ENCODE measurements at regions not wholly inside any gene's neighbourhood (a gene's known extent, or its start where the extent isn't known, plus 50 kb on each side); places are given as distances from the start of the nearest gene placed in this dataset.
A peak's percentile ranks its signal among the peaks of the same experiment; 100 is the strongest.

GRCh38 chrX:40943093-40943641 lies 142.1 kb upstream of the USP9X start:
- no peak overlapping the region for H2AFZ ChIP-seq (ENCODE audit: low read length)
- no peak for TF ChIP-seq CTCF (IDR thresholded peaks at IDR 0.05; ENCODE audit: extremely low read depth, low read depth, low read length)
- H3K27ac ChIP-seq (ENCODE audit: low read depth, low read length) = no peak overlapping the region
- no peak overlapping the region for H3K4me3 ChIP-seq (ENCODE audit: insufficient read depth, low read length)
- no peaks in the 10 kb centered on the region for H3K9me3 ChIP-seq (ENCODE audit: low read depth, low read length)
- H3K4me1 ChIP-seq (ENCODE audit: insufficient read depth, low read length) = peaks cover 21% of the 10 kb centered on the region
- H3K36me3 ChIP-seq (ENCODE audit: insufficient read depth, low read length) = no peaks in the 10 kb centered on the region
- H3K4me2 ChIP-seq (ENCODE audit: insufficient read depth, low read length) = no peak overlapping the region
- no peaks in the 10 kb centered on the region for H4K20me1 ChIP-seq (ENCODE audit: insufficient read depth, low read length)
- no peak for DNase-seq (ENCODE audit: insufficient read length, low spot score, missing footprints)
- H3K79me2 ChIP-seq (ENCODE audit: insufficient read depth, low read length) = no peaks in the 10 kb centered on the region
- peaks cover 8% of the 10 kb centered on the region for H3K27me3 ChIP-seq (ENCODE audit: insufficient read depth, low read length)

GRCh38 chrX:40945361-40945713 lies 139.9 kb upstream of the USP9X start:
- H3K9me3 ChIP-seq (ENCODE audit: low read depth, low read length) = no peaks in the 10 kb centered on the region
- H3K4me3 ChIP-seq (ENCODE audit: insufficient read depth, low read length) = no peak overlapping the region
- peaks cover 18% of the 10 kb centered on the region for H3K4me1 ChIP-seq (ENCODE audit: insufficient read depth, low read length)
- DNase-seq (ENCODE audit: insufficient read length, low spot score, missing footprints) = peak; percentile 80
- peaks cover 8% of the 10 kb centered on the region for H3K27me3 ChIP-seq (ENCODE audit: insufficient read depth, low read length)
- H3K36me3 ChIP-seq (ENCODE audit: insufficient read depth, low read length) = no peaks in the 10 kb centered on the region
- no peaks in the 10 kb centered on the region for H3K79me2 ChIP-seq (ENCODE audit: insufficient read depth, low read length)
- no peak for TF ChIP-seq CTCF (IDR thresholded peaks at IDR 0.05; ENCODE audit: extremely low read depth, low read depth, low read length)
- no peaks in the 10 kb centered on the region for H4K20me1 ChIP-seq (ENCODE audit: insufficient read depth, low read length)
- H3K27ac ChIP-seq (ENCODE audit: low read depth, low read length) = peak overlapping the region; percentile 58
- H2AFZ ChIP-seq (ENCODE audit: low read length) = no peak overlapping the region
- H3K4me2 ChIP-seq (ENCODE audit: insufficient read depth, low read length) = peak overlapping the region; percentile 40

- Histone ChIP-seq H3K27me3 (ENCODE audit: insufficient read depth, low read length) (peaks cover 9% of the 10 kb centered on the region), H2AFZ (ENCODE audit: low read length) (peak overlapping the region; percentile 19), H3K36me3 (ENCODE audit: insufficient read depth, low read length) (no peaks in the 10 kb centered on the region), H3K4me3 (ENCODE audit: insufficient read depth, low read length) (no peak overlapping the region), H3K4me2 (ENCODE audit: insufficient read depth, low read length) (peak overlapping the region; percentile 25), H3K4me1 (ENCODE audit: insufficient read depth, low read length) (peaks cover 18% of the 10 kb centered on the region), H4K20me1 (ENCODE audit: insufficient read depth, low read length) (no peaks in the 10 kb centered on the region), H3K79me2 (ENCODE audit: insufficient read depth, low read length) (no peaks in the 10 kb centered on the region), H3K27ac (ENCODE audit: low read depth, low read length) (peak overlapping the region; percentile 15), H3K9me3 (ENCODE audit: low read depth, low read length) (no peaks in the 10 kb centered on the region)
- DNase-seq (ENCODE audit: insufficient read length, low spot score, missing footprints) = peak; percentile 52
- TF ChIP-seq CTCF (IDR thresholded peaks at IDR 0.05; ENCODE audit: extremely low read depth, low read depth, low read length) = no peak
Measured at GRCh38 chrX:40947276-40947675, 138.0 kb upstream of the USP9X start.

- Histone ChIP-seq H3K27ac (ENCODE audit: low read depth, low read length) (no peak overlapping the region), H2AFZ (ENCODE audit: low read length) (no peak overlapping the region), H4K20me1 (ENCODE audit: insufficient read depth, low read length) (no peaks in the 10 kb centered on the region), H3K4me1 (ENCODE audit: insufficient read depth, low read length) (peaks cover 22% of the 10 kb centered on the region), H3K79me2 (ENCODE audit: insufficient read depth, low read length) (no peaks in the 10 kb centered on the region), H3K4me2 (ENCODE audit: insufficient read depth, low read length) (no peak overlapping the region), H3K9me3 (ENCODE audit: low read depth, low read length) (no peaks in the 10 kb centered on the region), H3K36me3 (ENCODE audit: insufficient read depth, low read length) (no peaks in the 10 kb centered on the region), H3K27me3 (ENCODE audit: insufficient read depth, low read length) (peaks cover 9% of the 10 kb centered on the region), H3K4me3 (ENCODE audit: insufficient read depth, low read length) (no peak overlapping the region)
- no peak for TF ChIP-seq CTCF (IDR thresholded peaks at IDR 0.05; ENCODE audit: extremely low read depth, low read depth, low read length)
- DNase-seq (ENCODE audit: insufficient read length, low spot score, missing footprints) = no peak
Measured at GRCh38 chrX:40949071-40949470, 136.2 kb upstream of the USP9X start.
